Cardiac muscle cell (in vitro differentiated cells and primary cell): ENCODE measurements at regions not wholly inside any gene's neighbourhood (a gene's known extent, or its start where the extent isn't known, plus 50 kb on each side); places are given as distances from the start of the nearest gene placed in this dataset.
A peak's percentile ranks its signal among the peaks of the same experiment; 100 is the strongest.

Experiments
- DNase-seq, 2 donors: peaks; one replicate each; pipeline versions ENCODE4 v3.0.0 to v3.0.0-alpha.2; 2010 to 2017; ENCODE audit warnings: low read depth in 1 of 2, low spot score in 1 of 2
- H3K27ac ChIP-seq: fragments of 200-600 bp; sonication (generic); 2 replicates; pipeline ENCODE4 v1.5.1; 2016
- H3K27me3 ChIP-seq: fragments of 200-600 bp; sonication (generic); 2 replicates; pipeline ENCODE4 v1.6.0; 2016; ENCODE audit warnings: control low read depth
- H3K36me3 ChIP-seq: fragments of 200-600 bp; sonication (generic); 2 replicates; pipeline ENCODE4 v1.5.1; 2016; ENCODE audit warnings: control low read depth
- H3K4me1 ChIP-seq: fragments of 200-600 bp; sonication (generic); 2 replicates; pipeline ENCODE4 v1.8.1; 2017; ENCODE audit warnings: low read depth, mild to moderate bottlenecking, mixed run types
- H3K4me3 ChIP-seq: fragments of 200-600 bp; sonication (generic); 2 replicates; pipeline ENCODE4 v1.5.1; 2016; ENCODE audit warnings: mild to moderate bottlenecking
- H3K9me3 ChIP-seq: fragments of 200-600 bp; sonication (generic); 2 replicates; pipeline ENCODE4 v1.5.1; 2017; ENCODE audit warnings: low read depth, mild to moderate bottlenecking, control low read depth
- CTCF ChIP-seq: IDR thresholded peaks from 2 replicates; pipeline ENCODE4 v1.5.1; 2012; ENCODE audit warnings: low read depth, mild to moderate bottlenecking, low read length

- no peaks in the 10 kb centered on the region for H3K9me3 ChIP-seq
- H3K4me1 ChIP-seq, result no peaks in the 10 kb centered on the region
- H3K27ac ChIP-seq, result no peak overlapping the region
- H3K36me3 ChIP-seq, result no peaks in the 10 kb centered on the region
- H3K27me3 ChIP-seq, result no peaks in the 10 kb centered on the region
- H3K4me3 ChIP-seq, result no peak overlapping the region
- no peak for DNase-seq
- no peak for TF ChIP-seq CTCF
Measured at GRCh38 chr2:235212501-235213158, 260.8 kb downstream of the SH3BP4 start.

- TF ChIP-seq CTCF, result no peak
- H3K27ac ChIP-seq, result no peak overlapping the region
- H3K27me3 ChIP-seq, result no peaks in the 10 kb centered on the region
- no peaks in the 10 kb centered on the region for H3K9me3 ChIP-seq
- no peaks in the 10 kb centered on the region for H3K36me3 ChIP-seq
- no peak for DNase-seq
- H3K4me1 ChIP-seq, result no peaks in the 10 kb centered on the region
- H3K4me3 ChIP-seq, result no peak overlapping the region
Measured at GRCh38 chr2:235215248-235215647, 263.4 kb downstream of the SH3BP4 start.

GRCh38 chr2:235216901-235217300 is 265.1 kb downstream of the SH3BP4 start:
- no peak overlapping the region for H3K27ac ChIP-seq
- no peaks in the 10 kb centered on the region for H3K9me3 ChIP-seq
- DNase-seq, result peak in 1 of 2 donors; percentile 50
- H3K36me3 ChIP-seq, result no peaks in the 10 kb centered on the region
- no peaks in the 10 kb centered on the region for H3K4me1 ChIP-seq
- no peaks in the 10 kb centered on the region for H3K27me3 ChIP-seq
- no peak overlapping the region for H3K4me3 ChIP-seq
- TF ChIP-seq CTCF, result no peak

GRCh38 chr2:235217846-235218245 is 266.0 kb downstream of the SH3BP4 start:
- Histone ChIP-seq H3K4me3 (no peak overlapping the region), H3K27ac (no peak overlapping the region), H3K9me3 (no peaks in the 10 kb centered on the region), H3K4me1 (no peaks in the 10 kb centered on the region), H3K27me3 (no peaks in the 10 kb centered on the region), H3K36me3 (no peaks in the 10 kb centered on the region)
- TF ChIP-seq CTCF, result no peak
- peak in 1 of 2 donors; percentile 55 for DNase-seq

GRCh38 chr2:235218486-235218907 is 266.7 kb downstream of the SH3BP4 start:
- no peaks in the 10 kb centered on the region for H3K9me3 ChIP-seq
- H3K27ac ChIP-seq, result no peak overlapping the region
- no peaks in the 10 kb centered on the region for H3K36me3 ChIP-seq
- no peak for TF ChIP-seq CTCF
- DNase-seq, result peak in 1 of 2 donors; percentile 88
- no peaks in the 10 kb centered on the region for H3K27me3 ChIP-seq
- no peaks in the 10 kb centered on the region for H3K4me1 ChIP-seq
- H3K4me3 ChIP-seq, result no peak overlapping the region
